ENCODE measurements at regions not wholly inside any gene's neighbourhood (a gene's known extent, or its start where the extent isn't known, plus 50 kb on each side); places are given as distances from the start of the nearest gene placed in this dataset.

DNA sequence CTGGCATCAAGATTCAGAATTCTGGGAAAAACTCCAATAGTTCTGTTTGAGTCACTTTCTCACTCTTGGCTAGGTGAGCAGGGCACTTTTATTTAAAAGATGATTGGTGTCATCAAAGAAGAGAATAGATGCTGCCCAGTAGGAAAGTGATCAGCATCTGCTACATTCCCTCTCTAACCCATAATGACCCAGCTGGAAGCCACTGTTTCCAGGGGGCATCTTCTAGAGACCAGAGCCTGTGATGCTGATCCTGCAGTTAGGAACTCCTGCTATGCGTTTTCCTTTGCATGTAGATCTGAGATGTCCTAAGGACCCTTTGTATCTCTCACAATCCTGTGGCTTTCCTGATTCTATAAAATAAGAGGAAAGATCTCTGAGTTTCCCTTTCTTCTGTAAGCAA lies 79.9 kb upstream of the TMTC1 start:
- DNase-seq (ENCODE audit: low spot score), result no peak
- TF ChIP-seq, protein P1, sequence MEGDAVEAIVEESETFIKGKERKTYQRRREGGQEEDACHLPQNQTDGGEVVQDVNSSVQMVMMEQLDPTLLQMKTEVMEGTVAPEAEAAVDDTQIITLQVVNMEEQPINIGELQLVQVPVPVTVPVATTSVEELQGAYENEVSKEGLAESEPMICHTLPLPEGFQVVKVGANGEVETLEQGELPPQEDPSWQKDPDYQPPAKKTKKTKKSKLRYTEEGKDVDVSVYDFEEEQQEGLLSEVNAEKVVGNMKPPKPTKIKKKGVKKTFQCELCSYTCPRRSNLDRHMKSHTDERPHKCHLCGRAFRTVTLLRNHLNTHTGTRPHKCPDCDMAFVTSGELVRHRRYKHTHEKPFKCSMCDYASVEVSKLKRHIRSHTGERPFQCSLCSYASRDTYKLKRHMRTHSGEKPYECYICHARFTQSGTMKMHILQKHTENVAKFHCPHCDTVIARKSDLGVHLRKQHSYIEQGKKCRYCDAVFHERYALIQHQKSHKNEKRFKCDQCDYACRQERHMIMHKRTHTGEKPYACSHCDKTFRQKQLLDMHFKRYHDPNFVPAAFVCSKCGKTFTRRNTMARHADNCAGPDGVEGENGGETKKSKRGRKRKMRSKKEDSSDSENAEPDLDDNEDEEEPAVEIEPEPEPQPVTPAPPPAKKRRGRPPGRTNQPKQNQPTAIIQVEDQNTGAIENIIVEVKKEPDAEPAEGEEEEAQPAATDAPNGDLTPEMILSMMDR (IDR thresholded peaks at IDR 0.05; ENCODE audit: extremely low read depth, missing control alignments), result no peak

DNA sequence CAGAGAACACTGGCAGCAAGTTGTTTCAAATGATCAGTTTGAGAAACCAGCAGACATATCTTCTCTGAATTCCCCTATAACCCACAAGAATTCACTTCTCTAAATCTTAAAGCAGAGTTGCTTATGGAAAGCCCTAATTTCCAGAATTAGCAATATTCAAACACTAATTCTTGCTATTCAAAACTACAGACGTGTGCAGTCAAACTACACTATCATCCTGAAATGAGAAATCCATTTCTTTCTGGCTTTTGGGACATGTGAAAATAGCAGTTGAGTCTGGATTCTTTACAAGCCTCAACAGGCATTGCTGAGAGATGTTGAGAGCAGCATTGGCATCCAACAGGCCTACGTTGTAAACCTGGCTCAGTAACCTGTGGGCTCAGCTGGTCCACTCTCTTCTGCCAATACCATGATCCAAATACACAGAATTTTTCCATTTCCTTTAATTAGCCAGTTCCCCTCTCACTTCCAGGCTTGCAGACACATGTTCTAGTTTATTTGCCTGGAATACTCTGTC lies 74.6 kb upstream of the TMTC1 start:
- no peak for DNase-seq (ENCODE audit: low spot score)
- TF ChIP-seq, protein P1 (IDR thresholded peaks at IDR 0.05; ENCODE audit: extremely low read depth, missing control alignments), result no peak

DNA sequence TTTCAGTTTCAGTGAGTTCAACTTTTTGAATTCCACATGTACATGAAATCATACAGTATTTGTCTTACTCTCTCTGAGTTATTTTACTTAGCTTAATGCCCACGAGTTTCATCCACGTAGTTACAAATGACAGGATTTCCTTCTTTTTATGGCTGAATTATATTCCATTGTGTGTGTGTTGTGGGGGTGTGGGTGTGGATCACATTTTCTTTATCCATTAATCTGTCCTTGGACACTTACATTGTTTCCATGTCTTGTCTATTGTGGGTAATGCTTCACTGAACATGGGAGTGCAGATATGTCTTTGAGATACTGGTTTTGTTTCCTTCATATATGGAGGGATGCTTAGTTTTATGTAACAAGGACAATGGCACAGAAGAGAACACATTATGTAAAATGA lies 63.5 kb upstream of the TMTC1 start:
- DNase-seq (ENCODE audit: low spot score), result no peak
- TF ChIP-seq, protein P1 (IDR thresholded peaks at IDR 0.05; ENCODE audit: extremely low read depth, missing control alignments), result no peak

DNA sequence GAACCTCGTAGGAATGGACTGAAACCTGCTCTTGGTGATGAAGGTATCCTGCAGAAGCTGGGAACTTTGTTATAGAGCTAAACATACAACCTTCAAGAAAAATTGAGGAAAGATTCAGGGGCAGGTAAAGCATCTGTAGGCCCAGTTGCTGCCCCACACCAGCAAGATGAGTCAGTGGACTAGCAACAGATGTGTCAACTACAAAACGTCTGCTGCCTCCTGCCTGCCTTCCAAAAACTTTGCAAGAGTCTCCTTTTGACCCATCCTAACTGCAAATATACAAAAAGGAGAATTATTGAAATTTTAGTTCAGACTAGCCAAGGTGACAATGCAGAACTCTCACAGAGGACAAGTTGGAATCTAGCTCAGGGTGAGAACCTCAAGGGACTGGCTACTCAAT lies 60.9 kb upstream of the TMTC1 start:
- TF ChIP-seq, protein P1 (IDR thresholded peaks at IDR 0.05; ENCODE audit: extremely low read depth, missing control alignments), result no peak
- DNase-seq (ENCODE audit: low spot score), result no peak

DNA sequence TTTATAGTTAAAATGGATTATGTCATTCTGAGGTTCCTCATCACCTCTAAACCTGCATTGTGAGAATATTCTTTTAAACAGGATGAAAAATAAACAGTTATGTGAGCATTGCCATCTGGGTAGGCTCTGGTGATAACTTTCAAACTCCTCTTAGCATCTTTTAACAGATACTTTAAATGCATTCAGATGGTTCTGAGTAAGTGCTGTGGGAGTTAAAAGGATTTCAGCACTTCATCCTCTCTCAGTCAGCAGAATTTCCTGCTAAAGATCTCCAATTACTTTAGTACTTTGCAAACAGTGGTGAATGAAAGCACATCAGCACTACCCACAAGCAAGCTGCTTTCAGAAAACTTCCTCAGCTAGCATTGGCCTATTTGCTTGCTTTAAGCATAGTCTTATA lies 59.3 kb upstream of the TMTC1 start:
- no peak for DNase-seq (ENCODE audit: low spot score)
- TF ChIP-seq, protein P1 (IDR thresholded peaks at IDR 0.05; ENCODE audit: extremely low read depth, missing control alignments), result no peak

DNA sequence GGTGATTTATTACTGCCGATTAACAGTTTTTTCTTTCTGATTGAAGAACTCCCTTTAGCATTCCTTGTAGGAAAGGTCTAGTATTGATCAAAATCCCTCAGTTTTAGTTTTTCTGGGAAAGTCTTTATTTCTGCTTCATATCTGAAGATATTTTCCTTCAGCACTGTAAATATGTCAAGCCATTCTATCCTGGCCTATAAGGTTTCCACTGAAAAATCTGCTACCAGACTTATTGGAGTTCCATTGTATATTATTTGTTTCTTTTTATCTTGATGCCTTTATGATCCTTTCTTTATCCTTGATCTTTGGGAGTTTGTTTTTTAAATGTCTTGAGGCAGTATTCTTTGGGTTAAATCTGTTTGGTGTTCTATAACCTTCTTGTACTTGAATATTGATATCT lies 55.0 kb upstream of the TMTC1 start:
- TF ChIP-seq, protein P1 (IDR thresholded peaks at IDR 0.05; ENCODE audit: extremely low read depth, missing control alignments), result no peak
- DNase-seq (ENCODE audit: low spot score), result no peak

Data from GM20000 (cell line).